Testis (tissue), 2 donors: ENCODE measurements at regions not wholly inside any gene's neighbourhood (a gene's known extent, or its start where the extent isn't known, plus 50 kb on each side); places are given as distances from the start of the nearest gene placed in this dataset.

Experiments
- DNase-seq: peaks from one replicate; pipeline ENCODE4 v3.0.0-alpha.2; 2019
- H3K27ac ChIP-seq, 2 donors: fragments of 200-600 bp; sonication (generic); one replicate each; pipeline ENCODE4 v1.5.1; 2019
- H3K27me3 ChIP-seq: fragments of 200-600 bp; sonication (generic); one replicate; pipeline ENCODE4 v1.5.1; 2019
- H3K36me3 ChIP-seq: fragments of 200-600 bp; sonication (generic); one replicate; pipeline ENCODE4 v1.5.1; 2017; ENCODE audit warnings: low read depth; ENCODE audit errors: missing control alignments
- H3K4me1 ChIP-seq: fragments of 200-600 bp; sonication (generic); one replicate; pipeline ENCODE4 v1.5.1; 2019
- H3K4me3 ChIP-seq, 2 donors: fragments of 200-600 bp; sonication (generic); one replicate each; pipeline ENCODE4 v1.5.1; 2017 to 2019
- H3K9me3 ChIP-seq: fragments of 200-600 bp; sonication (generic); one replicate; pipeline ENCODE4 v1.5.1; 2017
- CTCF ChIP-seq, 3 experiments: fragments of 450-650 bp in 2 of 3; fragments of 200-600 bp in 1 of 3; sonication (generic) in 1 of 3; IDR thresholded peaks; one replicate each; pipeline ENCODE4 v1.5.1; 2016 to 2019; ENCODE audit warnings: antibody characterized with exemption in 3 of 3, mild to moderate bottlenecking in 2 of 3, moderate library complexity in 1 of 3
- POLR2A ChIP-seq: fragments of 450-650 bp; IDR thresholded peaks from one replicate; pipeline ENCODE4 v1.6.1; 2017; ENCODE audit warnings: antibody characterized with exemption, mild to moderate bottlenecking, moderate library complexity
- WGBS, 2 donors: methylation state at CpG; one replicate each; pipeline ENCODE4 v1.1.5; 2018; 5-methylcytosine and 5-hydroxymethylcytosine counted together
- intact Hi-C: fragments of 100-400 bp; cut with DNase I; formaldehyde crosslinking; loops from one replicate; pipeline ENCODE4 v1.15.1; 2023; ENCODE audit warnings: low total_unique reads

- Histone ChIP-seq H3K36me3 (no peaks in the 10 kb centered on the region), H3K27ac (no peak overlapping the region), H3K27me3 (no peaks in the 10 kb centered on the region), H3K4me3 (no peak overlapping the region), H3K9me3 (no peaks in the 10 kb centered on the region), H3K4me1 (no peaks in the 10 kb centered on the region)
- intact Hi-C loops, result no loop called here
- TF ChIP-seq CTCF (IDR thresholded peaks at IDR 0.05) (no peak), POLR2A (no peak)
- DNase-seq, result no peak
- 94 to 95% methylated on average over 1 of the region's 1 CpG for WGBS, 2 donors
Observed at GRCh38 chr9:108103046-108103693, 613.6 kb upstream of the KLF4 start.

GRCh38 chr9:108101410-108101809 lies 611.8 kb upstream of the KLF4 start:
- H3K27me3 ChIP-seq, result no peaks in the 10 kb centered on the region
- H3K9me3 ChIP-seq, result no peaks in the 10 kb centered on the region
- H3K4me3 ChIP-seq, result no peak overlapping the region
- intact Hi-C loops, result no loop called here
- no peak for DNase-seq
- no peaks in the 10 kb centered on the region for H3K36me3 ChIP-seq
- H3K27ac ChIP-seq, result no peak overlapping the region
- WGBS, 2 donors, result 61% methylated on average over 1 of the region's 1 CpG
- H3K4me1 ChIP-seq, result no peaks in the 10 kb centered on the region
- TF ChIP-seq POLR2A, result no peak
- TF ChIP-seq CTCF (IDR thresholded peaks at IDR 0.05), result no peak

- no peak for DNase-seq
- H3K36me3 ChIP-seq, result no peaks in the 10 kb centered on the region
- no peaks in the 10 kb centered on the region for H3K9me3 ChIP-seq
- no peaks in the 10 kb centered on the region for H3K4me1 ChIP-seq
- 69 to 70% methylated on average over 6 of the region's 6 CpGs for WGBS, 2 donors
- no peak for TF ChIP-seq CTCF (IDR thresholded peaks at IDR 0.05)
- no peak for TF ChIP-seq POLR2A
- H3K27ac ChIP-seq, result no peak overlapping the region
- intact Hi-C loops, result no loop called here
- no peak overlapping the region for H3K4me3 ChIP-seq
- H3K27me3 ChIP-seq, result no peaks in the 10 kb centered on the region
Observed at GRCh38 chr9:108100571-108100970, 611.0 kb upstream of the KLF4 start.

GRCh38 chr9:108099854-108100253 lies 610.3 kb upstream of the KLF4 start:
- intact Hi-C loops, result no loop called here
- WGBS, 2 donors, result 92 to 94% methylated on average over 3 of the region's 3 CpGs
- Histone ChIP-seq H3K27ac (no peak overlapping the region), H3K4me1 (no peaks in the 10 kb centered on the region), H3K27me3 (no peaks in the 10 kb centered on the region), H3K9me3 (no peaks in the 10 kb centered on the region), H3K4me3 (no peak overlapping the region), H3K36me3 (no peaks in the 10 kb centered on the region)
- no peak for TF ChIP-seq CTCF (IDR thresholded peaks at IDR 0.05)
- no peak for TF ChIP-seq POLR2A
- no peak for DNase-seq

GRCh38 chr9:108095496-108095895 lies 605.9 kb upstream of the KLF4 start:
- DNase-seq, result no peak
- no peaks in the 10 kb centered on the region for H3K36me3 ChIP-seq
- no peaks in the 10 kb centered on the region for H3K27me3 ChIP-seq
- no peak overlapping the region for H3K27ac ChIP-seq
- H3K4me1 ChIP-seq, result no peaks in the 10 kb centered on the region
- intact Hi-C loops, result no loop called here
- 73 to 94% methylated on average over 1 of the region's 1 CpG for WGBS, 2 donors
- H3K4me3 ChIP-seq, result no peak overlapping the region
- H3K9me3 ChIP-seq, result no peaks in the 10 kb centered on the region
- TF ChIP-seq POLR2A (no peak), CTCF (IDR thresholded peaks at IDR 0.05) (no peak)
